GM10847 (cell line): ENCODE measurements at regions not wholly inside any gene's neighbourhood (a gene's known extent, or its start where the extent isn't known, plus 50 kb on each side); places are given as distances from the start of the nearest gene placed in this dataset.

ENCODE experiments used
- POLR2A ChIP-seq: IDR thresholded peaks from 2 replicates; pipeline ENCODE4 v1.6.1; 2011; ENCODE audit not compliant: insufficient read length; ENCODE audit errors: extremely low read depth

DNA sequence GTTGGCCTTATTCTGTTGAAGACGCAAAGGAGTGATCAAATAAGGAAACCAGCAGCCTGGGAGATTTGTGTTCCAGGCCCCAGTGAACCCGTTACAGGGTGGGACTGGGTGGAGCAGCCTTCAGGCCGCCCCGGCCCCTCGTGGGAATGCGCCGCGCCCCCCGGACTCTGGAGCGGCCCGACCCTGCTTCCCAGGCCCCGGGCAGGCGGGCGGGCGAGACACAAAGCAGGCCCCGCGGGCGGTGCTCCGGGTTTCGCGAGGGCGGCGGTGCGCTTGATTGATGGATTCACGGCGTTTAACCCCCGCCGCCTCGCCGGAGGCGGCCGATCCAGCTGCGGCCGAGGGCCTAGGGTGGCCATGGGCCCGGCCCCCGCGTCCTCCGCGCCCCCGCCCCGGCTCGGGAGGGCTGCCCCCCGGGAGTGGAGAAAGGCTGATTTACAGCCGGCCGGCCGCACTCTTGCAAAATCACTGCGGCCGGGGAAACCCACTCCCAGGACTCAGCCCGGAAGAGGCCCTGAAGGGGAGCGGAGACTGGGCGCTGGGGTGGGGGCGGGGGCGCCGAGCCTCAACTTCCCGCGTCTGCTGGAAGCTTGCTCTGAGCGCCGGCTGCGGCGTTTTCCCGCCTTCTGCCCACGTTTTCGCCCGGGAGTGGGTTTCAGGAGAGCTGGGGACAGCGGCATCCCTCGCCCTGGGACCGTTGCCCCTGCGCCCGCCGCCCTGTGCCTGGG, 299.6 kb upstream of the NFE2L3 start:
- TF ChIP-seq POLR2A = no peak

DNA sequence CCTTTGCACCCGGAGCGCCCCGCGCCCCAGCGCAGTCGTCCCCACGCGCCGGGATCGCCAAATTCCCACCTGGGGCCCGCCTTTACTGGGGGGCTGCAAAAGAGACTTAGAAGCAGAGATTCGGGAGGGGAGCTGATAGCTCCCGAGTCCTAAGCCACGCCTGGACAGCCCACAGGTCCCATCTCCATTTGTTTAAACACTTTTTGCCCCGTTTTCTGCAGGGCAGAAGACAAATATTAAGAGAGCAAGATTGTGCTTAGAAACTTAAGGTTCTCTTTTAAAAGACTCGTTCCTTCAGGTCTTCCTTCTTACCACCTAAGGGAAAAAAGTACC, 299.1 kb upstream of the NFE2L3 start:
- TF ChIP-seq POLR2A = no peak

DNA sequence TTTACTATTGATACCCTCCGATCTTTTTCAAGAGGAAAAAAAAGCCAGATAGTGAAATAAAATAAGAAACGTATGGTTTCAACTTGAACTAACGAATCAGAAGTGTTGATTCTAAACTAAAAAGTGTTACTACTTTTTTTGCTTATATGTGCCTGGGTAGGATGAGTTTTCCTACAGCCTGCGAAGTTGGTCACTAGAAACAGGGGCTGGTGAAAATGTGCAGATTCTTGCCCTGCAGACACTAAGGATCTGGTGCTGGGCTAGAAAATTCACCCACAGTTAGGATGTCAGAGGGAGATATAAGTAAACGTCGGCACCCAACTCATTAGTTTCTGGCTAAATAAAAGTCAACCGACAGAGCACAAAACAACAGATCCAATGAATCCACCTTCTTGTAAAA, 298.7 kb upstream of the NFE2L3 start:
- TF ChIP-seq POLR2A = no peak

DNA sequence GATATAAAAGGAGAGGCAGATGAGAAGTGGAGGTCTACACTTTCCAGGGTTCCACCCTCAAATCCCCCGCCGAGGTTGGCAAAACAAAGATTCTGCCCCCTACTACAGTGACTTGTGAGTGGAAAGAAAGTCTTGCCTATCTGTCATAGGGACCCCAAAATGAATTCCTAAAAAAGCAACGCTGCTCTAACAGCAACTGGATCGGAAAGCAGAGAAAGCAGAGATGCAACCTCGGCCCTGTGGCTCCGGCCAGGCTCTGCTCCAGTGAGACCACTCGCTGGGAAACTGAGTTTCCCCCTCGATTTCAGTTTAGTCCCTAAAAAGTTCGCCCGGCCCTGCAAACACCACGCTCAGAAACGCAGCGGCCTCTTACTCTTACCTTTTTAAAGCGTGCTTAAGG, 297.9 kb upstream of the NFE2L3 start:
- no peak for TF ChIP-seq POLR2A

DNA sequence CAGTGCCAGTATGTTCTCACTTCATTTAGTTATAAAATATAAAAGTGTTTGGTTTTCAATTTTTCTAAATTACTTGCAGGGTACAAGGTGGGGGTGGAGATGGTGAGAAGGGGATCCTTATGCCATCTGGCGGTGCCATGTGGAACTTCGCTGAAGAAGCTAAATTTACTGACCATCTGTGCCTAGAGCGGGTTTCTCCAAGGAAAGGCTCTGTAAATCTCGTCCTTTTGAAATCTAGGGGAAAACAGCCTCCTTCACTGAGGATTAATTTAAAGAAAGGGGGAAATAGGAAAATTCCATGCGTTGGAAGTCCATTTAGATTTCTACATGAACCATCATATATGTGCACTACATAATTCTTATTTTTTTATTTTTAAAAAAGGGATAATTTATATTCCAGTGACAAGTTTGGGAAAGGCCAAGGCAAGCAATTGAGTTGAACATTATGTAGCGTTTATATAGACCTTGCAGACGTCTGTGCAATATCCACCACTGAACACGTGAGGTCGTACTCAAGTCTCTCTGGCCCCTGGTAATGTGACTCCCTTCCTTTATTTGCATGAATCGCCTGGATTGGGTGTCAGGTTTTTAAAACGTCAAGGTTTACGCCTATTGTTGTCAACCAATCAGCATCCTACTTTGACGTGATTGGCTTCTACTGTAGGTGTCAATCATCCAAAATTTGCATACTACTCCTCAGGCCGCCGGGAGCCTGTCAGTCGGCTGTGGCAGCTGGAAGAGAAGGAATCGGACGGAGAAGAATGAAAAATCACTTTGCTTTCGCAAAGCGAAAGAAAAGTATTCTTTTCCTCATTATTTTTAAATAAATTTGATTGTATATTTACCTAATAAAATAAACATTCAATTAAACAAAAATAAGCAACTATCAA, 297.1 kb upstream of the NFE2L3 start:
- no peak for TF ChIP-seq POLR2A

DNA sequence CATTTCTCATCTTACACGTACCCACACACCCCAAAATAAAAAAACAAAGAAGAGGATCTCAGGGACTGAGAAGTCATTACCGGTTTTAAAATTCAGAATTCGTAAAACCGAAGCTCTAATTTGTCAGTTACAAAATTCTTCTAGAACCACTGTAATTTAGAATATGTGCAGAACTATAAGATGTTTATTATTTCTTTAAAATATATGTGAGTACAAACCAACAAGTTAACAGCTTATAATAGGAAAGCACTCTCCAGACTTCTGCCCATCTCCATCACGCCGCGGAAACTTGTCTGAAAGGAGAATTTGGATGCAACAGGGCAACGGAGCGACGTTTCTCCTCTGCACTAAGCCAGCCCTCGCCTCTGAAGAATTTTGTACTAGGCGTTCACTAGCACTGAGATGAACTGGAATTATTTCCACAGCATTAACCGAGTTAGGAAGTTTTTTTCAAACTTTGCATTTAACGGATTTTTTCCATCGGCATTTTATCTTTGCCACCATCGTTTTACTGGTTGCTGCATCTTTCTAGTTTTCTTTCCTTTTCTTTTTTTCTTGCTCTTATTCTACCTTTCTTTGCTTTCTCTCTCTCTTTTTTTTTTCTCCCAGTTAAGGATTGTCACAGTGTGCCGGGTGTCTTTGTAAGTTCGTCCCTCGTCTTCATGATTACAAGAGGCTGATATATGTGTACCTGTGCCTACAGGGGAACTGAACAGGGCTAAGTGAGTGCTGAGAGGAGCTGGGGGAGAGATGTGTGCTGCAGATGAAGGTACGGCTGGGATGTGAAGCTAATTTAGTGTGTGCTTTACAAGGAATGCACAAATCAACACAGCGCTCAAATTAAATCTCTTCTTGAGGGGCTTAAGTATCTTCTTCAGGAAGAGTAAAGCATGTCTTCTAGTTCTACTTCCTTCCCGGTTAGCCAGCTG, 295.9 kb upstream of the NFE2L3 start:
- TF ChIP-seq POLR2A = no peak

DNA sequence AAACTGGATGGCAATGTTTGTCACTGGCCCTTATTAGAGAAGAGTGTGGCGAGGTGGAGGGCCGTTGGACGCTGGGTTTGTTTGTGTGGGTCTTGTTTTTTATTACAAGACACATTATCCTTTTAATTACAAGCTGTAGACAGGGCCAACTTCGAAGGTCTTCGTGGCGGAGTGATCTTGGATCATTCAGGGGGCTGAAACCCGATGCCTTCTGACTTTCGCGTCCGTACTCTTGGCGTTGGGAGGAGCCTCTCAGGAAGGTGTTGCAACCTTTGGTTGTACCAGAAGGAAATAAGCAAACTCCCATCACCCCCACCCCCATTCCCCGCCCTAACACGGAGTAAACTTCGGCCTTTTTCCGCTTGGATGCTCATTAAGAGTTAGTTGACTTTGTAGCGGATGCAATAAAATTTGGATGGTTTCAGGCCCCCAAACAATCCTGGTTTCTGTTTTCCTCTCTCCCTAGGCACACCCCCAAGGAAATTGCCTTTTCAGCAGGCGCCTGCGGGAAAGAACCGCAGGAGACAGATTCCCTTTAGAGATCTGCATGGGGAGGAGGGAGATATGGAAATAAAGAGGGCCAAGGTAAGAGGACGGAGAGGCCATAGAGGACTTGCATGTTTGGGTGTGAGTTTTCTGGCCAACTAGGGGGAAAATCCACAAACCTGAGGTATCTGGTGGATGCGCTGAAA, 294.5 kb upstream of the NFE2L3 start:
- TF ChIP-seq POLR2A = no peak

DNA sequence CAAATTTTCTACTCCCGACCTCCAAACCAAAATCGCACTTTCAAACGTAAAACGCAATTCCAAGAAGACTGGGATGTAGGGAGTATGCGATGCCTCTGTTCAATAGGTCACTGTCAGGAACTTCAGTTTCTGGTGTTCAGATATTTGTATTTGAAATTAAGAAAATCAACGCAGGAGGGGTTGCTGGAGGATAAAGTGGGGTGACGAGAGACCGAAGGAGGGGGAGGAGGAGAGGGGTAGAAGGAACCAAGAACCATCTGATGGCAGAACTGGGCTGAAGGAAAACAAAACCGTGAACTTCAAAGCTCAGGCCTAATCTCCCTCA, 293.8 kb upstream of the NFE2L3 start:
- no peak for TF ChIP-seq POLR2A

DNA sequence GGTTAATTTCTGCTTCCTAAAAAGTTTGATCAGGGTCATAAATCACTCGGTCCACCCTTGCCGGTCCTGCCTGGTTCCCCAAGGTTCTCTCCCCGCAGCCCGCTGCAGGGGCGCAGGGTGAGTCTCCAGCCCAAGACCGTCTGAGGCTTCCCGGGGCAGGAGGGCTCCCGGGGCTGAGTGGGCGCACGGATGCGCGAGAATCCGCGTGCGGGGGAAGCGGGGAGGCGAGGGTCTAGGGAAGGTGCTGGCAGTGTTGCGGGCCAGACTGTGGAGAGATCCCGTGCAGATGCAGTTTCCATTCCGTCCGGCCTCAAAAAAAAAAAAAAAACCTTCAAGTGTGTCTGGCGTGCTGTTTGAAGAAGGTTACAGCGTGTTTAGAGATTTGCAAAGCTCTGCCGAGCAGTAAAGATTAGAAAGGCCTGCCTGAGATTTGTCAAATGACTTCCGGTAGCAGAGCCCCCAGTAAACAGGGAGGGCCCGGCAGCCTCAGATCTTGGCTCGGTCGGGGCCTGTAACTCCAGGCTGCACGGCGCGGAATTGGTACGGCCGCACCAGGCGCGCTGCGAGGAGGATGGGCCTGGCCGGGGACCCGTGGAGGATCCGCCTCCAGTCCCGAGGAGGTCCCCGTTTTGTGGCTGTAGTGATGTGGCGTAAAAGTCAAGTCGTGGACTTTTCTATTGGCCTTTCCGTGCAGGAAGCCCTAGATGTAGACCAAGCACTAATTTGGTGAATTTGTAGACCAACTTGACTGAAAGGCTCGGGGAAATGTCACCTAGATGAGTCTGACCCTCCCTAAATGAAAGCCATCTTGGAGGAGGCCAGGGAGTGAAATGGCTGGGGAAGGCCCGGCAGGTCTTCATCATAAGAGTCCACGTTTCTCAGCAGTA, 293.2 kb upstream of the NFE2L3 start:
- no peak for TF ChIP-seq POLR2A

DNA sequence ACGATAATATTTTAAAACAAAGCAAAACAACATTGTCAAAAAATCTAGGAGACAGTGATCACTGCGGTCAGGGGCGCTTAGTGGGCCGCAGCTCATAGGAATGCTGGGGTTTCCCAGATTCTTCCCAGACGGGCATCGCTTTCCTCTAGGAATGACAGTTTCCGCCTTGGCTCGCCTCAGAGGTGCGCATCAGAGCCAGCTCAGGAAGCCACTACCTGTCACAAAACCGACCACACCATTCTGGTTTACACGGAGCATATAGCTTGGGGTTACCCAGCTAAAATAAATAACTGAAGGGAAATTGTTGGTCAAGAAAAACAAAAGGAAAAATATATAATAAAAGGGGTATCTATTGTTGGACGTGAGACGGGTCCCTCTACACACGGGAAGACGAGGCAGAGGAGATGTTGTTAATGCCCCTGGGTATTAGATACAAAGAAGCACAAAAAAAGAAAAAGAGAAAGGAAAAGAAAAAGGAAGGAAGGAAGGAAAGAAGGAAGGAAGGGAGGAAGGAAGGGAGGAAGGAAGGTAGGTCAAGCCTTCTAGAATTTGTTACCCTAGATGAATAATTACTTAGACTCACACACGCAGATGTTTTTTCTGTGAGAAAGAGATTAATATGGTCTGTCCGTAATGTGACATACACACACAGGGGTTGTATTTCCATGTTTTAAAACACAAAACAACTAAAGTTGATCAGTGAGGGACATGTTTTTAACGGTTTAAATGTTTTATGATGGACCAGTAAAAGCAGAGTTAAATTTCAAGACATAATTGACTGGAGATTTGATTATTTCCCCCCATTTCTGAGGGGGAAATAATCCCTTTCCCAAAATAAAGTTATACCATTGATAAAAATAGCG, 292.4 kb upstream of the NFE2L3 start:
- no peak for TF ChIP-seq POLR2A

DNA sequence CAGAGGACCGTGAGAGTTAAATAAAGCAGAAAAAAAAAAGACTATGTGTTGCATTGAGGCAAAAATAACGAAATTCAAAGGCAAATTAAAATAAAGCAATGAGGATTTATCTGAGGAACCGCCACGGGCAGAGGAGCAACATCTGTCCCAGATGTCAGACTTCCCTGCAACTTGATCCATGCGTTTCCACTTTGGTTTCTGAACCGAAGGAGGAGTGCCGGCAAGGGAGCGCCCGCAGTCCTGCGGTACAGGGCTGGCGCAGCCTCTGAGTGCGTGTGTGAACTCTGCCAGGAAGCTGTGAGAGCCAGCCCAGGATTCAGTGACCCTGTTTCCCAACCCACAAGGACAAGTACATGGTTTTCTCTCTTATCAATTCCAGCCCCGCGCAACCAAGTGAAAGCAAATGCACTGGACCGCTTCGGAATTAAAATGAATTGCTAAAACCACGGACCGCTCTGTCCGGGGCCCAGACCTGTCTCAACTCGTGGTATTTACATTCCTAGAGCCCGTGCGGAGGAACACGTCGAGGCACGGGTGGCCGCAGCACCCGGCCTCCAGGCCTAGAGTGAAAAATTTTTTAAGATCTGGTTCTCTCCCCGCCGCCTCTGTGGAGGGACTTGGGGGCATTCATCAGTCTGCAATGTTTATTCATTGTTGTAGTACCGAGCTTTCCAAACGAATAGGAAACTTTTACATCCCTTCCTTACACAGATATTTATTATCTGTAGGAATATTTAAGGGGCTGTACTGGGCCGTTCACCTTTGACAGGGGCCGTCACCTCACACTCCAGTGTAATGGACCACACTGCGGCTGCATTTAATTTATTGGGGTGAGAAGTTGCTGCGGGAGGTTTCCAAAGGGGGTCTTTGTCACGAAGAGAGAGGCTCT, 291.5 kb upstream of the NFE2L3 start:
- no peak for TF ChIP-seq POLR2A

DNA sequence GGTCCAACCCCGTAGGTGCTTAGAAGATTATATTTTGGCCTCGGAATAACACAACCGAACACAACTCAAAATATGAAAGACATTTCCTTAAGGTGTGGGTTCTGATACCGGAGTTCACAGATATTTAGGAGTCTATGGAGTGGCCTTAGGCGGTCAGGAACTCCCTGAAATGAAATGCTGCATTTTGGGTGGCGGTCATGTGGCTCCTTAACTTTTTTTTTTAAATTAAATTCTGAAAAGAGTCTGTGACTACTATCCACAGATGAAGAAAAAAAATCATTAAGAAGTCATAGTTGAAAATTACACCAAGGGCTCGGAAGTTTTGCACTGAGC, 290.9 kb upstream of the NFE2L3 start:
- TF ChIP-seq POLR2A = no peak
